PFSK-1 (cell line): ENCODE measurements at regions not wholly inside any gene's neighbourhood (a gene's known extent, or its start where the extent isn't known, plus 50 kb on each side); places are given as distances from the start of the nearest gene placed in this dataset.

Source experiments
- FOXP2 ChIP-seq: optimal IDR thresholded peaks from 2 replicates; pipeline ENCODE3; 2011; ENCODE audit warnings: borderline replicate concordance, control low read depth, inconsistent platforms; ENCODE audit not compliant: insufficient read depth; ENCODE audit errors: extremely low read length, extremely low read depth
- POLR2AphosphoS5 ChIP-seq: IDR thresholded peaks from 2 replicates; pipeline ENCODE4 v1.6.1; 2012; ENCODE audit warnings: low read depth, mild to moderate bottlenecking, control low read depth, low read length, moderate library complexity
- REST ChIP-seq, 2 experiments: IDR thresholded peaks; 2 replicates each; pipeline versions ENCODE4 v1.6.1 to v1.8.0; 2011 to 2012; ENCODE audit warnings: low read depth in 2 of 2, low read length in 2 of 2, control low read depth in 1 of 2, inconsistent platforms in 1 of 2, mild to moderate bottlenecking in 1 of 2, moderate library complexity in 1 of 2; ENCODE audit not compliant: insufficient read depth in 1 of 2
- SIN3A ChIP-seq: IDR thresholded peaks from 2 replicates; pipeline ENCODE4 v1.6.1; 2012; ENCODE audit warnings: mild to moderate bottlenecking, low read length, moderate library complexity, borderline replicate concordance; ENCODE audit not compliant: insufficient read depth
- TAF1 ChIP-seq: IDR thresholded peaks from 2 replicates; pipeline ENCODE4 v1.6.1; 2012; ENCODE audit warnings: low read length, control low read depth, borderline replicate concordance; ENCODE audit not compliant: insufficient read depth

GRCh38 chr2:240343548-240343947 is 91.9 kb upstream of the GPC1 start:
- TF ChIP-seq REST (IDR thresholded peaks at IDR 0.05; ENCODE audit: insufficient read depth in 1 of 2, low read depth in 2 of 2, low read length in 2 of 2) (no peak), TAF1 (no peak), POLR2AphosphoS5 (no peak), FOXP2 (no peak), SIN3A (no peak)
